Esophagus squamous epithelium (tissue), 4 donors: ENCODE measurements at regions not wholly inside any gene's neighbourhood (a gene's known extent, or its start where the extent isn't known, plus 50 kb on each side); places are given as distances from the start of the nearest gene placed in this dataset.
"Not testable (repeated sequence)": the region's sequence is repeated elsewhere in the genome, so short reads cannot be mapped to it uniquely, and the experiment has no call there.

Source experiments
- POLR2A ChIP-seq, 4 donors: fragments of 450-650 bp; IDR thresholded peaks; one replicate each; pipeline ENCODE4 v1.6.1; 2017; ENCODE audit warnings: antibody characterized with exemption in 4 of 4, mild to moderate bottlenecking in 4 of 4, moderate library complexity in 3 of 4
- TF ChIP-seq, protein P1 (sequence below), 6 experiments: fragments of 450-650 bp in 4 of 6; fragments of 200-600 bp in 2 of 6; sonication (generic) in 2 of 6; IDR thresholded peaks; one replicate each; pipeline ENCODE4 v1.5.1; 2016 to 2019; ENCODE audit warnings: antibody characterized with exemption in 6 of 6, mild to moderate bottlenecking in 4 of 6, moderate library complexity in 4 of 6

- TF ChIP-seq, protein P1, sequence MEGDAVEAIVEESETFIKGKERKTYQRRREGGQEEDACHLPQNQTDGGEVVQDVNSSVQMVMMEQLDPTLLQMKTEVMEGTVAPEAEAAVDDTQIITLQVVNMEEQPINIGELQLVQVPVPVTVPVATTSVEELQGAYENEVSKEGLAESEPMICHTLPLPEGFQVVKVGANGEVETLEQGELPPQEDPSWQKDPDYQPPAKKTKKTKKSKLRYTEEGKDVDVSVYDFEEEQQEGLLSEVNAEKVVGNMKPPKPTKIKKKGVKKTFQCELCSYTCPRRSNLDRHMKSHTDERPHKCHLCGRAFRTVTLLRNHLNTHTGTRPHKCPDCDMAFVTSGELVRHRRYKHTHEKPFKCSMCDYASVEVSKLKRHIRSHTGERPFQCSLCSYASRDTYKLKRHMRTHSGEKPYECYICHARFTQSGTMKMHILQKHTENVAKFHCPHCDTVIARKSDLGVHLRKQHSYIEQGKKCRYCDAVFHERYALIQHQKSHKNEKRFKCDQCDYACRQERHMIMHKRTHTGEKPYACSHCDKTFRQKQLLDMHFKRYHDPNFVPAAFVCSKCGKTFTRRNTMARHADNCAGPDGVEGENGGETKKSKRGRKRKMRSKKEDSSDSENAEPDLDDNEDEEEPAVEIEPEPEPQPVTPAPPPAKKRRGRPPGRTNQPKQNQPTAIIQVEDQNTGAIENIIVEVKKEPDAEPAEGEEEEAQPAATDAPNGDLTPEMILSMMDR (IDR thresholded peaks at IDR 0.05): not testable (repeated sequence)
- TF ChIP-seq POLR2A (IDR thresholded peaks at IDR 0.05): not testable (repeated sequence)
These were observed 99.1 kb upstream of the CCDC28A start for GRCh38 chr6:138674444-138674843.
